Ascending aorta (tissue), 2 donors: ENCODE measurements at regions not wholly inside any gene's neighbourhood (a gene's known extent, or its start where the extent isn't known, plus 50 kb on each side); places are given as distances from the start of the nearest gene placed in this dataset.

ENCODE experiments used
- DNase-seq, 2 donors: peaks; one replicate each; pipeline ENCODE4 v3.0.0-alpha.2; 2019; ENCODE audit warnings: low spot score in 2 of 2
- H3K27ac ChIP-seq, 2 donors: fragments of 200-600 bp; sonication (generic); one replicate each; pipeline ENCODE4 v1.5.1; 2016 to 2017; ENCODE audit warnings: mild to moderate bottlenecking in 1 of 2
- H3K27me3 ChIP-seq: fragments of 200-600 bp; sonication (generic); one replicate; pipeline ENCODE4 v1.5.1; 2017
- H3K36me3 ChIP-seq, 2 donors: fragments of 200-600 bp; sonication (generic); one replicate each; pipeline ENCODE4 v1.5.1; 2016
- H3K4me1 ChIP-seq, 2 donors: fragments of 200-600 bp; sonication (generic); one replicate each; pipeline ENCODE4 v1.5.1; 2016 to 2017; ENCODE audit warnings: mild to moderate bottlenecking in 1 of 2
- H3K4me3 ChIP-seq, 2 donors: fragments of 200-600 bp; sonication (generic); one replicate each; pipeline ENCODE4 v1.5.1; 2016 to 2017; ENCODE audit warnings: mild to moderate bottlenecking in 1 of 2
- H3K9me3 ChIP-seq, 2 donors: fragments of 200-600 bp; sonication (generic); one replicate each; pipeline ENCODE4 v1.5.1; 2016
- intact Hi-C: fragments of 100-400 bp; cut with DNase I; formaldehyde crosslinking; loops from one replicate; pipeline ENCODE4 v1.15.1; 2023
- TF ChIP-seq, protein P1 (sequence below), 3 experiments: fragments of 200-600 bp in 2 of 3; fragments of 450-650 bp in 1 of 3; sonication (generic) in 2 of 3; IDR thresholded peaks; one replicate each; pipeline ENCODE4 v1.5.1; 2016 to 2019; ENCODE audit warnings: antibody characterized with exemption in 3 of 3, mild to moderate bottlenecking in 1 of 3, moderate library complexity in 1 of 3

DNA sequence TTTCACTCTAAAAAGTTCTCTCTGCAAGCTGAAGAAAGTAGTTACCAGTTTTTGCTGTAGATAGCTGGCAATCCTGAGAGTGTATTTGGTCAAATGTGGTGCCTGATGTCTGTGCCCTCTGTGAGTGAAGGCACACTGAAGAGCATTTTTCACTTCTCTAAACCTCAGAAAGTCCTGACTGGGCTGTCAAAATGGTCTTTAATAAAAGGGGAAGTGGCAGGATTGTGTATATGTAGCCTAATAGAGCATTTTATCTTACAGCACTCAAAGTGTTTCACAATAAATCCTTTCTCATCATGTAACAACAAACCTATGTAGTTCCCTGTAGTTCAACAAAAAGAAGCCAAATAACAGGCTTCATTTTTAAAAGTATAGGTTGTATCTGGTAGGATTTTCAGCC, 1552.3 kb upstream of the SLC39A10 start:
- intact Hi-C loops: no loop called here
- H3K4me3 ChIP-seq: no peak overlapping the region
- H3K9me3 ChIP-seq: no peaks in the 10 kb centered on the region
- no peak overlapping the region for H3K27ac ChIP-seq
- no peaks in the 10 kb centered on the region for H3K4me1 ChIP-seq
- no peaks in the 10 kb centered on the region for H3K36me3 ChIP-seq
- TF ChIP-seq, protein P1, sequence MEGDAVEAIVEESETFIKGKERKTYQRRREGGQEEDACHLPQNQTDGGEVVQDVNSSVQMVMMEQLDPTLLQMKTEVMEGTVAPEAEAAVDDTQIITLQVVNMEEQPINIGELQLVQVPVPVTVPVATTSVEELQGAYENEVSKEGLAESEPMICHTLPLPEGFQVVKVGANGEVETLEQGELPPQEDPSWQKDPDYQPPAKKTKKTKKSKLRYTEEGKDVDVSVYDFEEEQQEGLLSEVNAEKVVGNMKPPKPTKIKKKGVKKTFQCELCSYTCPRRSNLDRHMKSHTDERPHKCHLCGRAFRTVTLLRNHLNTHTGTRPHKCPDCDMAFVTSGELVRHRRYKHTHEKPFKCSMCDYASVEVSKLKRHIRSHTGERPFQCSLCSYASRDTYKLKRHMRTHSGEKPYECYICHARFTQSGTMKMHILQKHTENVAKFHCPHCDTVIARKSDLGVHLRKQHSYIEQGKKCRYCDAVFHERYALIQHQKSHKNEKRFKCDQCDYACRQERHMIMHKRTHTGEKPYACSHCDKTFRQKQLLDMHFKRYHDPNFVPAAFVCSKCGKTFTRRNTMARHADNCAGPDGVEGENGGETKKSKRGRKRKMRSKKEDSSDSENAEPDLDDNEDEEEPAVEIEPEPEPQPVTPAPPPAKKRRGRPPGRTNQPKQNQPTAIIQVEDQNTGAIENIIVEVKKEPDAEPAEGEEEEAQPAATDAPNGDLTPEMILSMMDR (IDR thresholded peaks at IDR 0.05): no peak
- H3K27me3 ChIP-seq: no peaks in the 10 kb centered on the region
- DNase-seq: no peak

DNA sequence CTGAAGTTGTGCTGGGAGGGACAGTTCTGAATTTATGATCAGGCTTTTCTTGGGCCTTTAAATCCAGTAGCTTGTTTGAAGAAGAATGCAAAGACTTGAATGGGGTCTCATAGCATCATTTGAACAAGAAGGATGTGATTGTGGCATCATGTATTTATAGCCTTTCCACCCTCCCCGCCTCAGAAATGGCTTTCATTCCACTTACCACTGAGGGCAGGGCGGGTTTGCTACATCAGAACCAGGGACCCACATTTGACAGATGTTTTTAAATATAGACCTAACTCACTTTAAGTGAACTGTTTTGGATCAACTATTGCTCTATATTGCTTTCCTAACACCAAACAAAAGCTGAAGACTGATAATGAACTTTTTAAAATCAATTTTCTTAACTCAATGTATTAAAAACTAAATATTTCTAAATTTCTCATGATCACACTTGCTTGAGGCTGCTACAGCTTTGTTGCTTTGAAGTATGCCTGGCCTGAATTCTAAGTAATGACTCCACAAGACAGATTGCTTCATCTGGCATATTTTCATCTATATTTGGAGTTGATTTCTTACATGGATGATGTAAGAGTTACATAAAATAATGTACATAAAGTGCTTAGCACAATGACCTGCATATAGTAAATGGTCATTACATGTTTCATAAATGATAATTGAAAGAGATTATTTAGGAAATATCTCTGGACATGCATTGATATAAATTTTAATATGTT, 1552.9 kb upstream of the SLC39A10 start:
- H3K27ac ChIP-seq: no peak overlapping the region
- H3K4me1 ChIP-seq: no peaks in the 10 kb centered on the region
- intact Hi-C loops: no loop called here
- no peaks in the 10 kb centered on the region for H3K9me3 ChIP-seq
- H3K4me3 ChIP-seq: no peak overlapping the region
- H3K36me3 ChIP-seq: no peaks in the 10 kb centered on the region
- no peaks in the 10 kb centered on the region for H3K27me3 ChIP-seq
- no peak for DNase-seq
- TF ChIP-seq, protein P1 (IDR thresholded peaks at IDR 0.05): no peak

DNA sequence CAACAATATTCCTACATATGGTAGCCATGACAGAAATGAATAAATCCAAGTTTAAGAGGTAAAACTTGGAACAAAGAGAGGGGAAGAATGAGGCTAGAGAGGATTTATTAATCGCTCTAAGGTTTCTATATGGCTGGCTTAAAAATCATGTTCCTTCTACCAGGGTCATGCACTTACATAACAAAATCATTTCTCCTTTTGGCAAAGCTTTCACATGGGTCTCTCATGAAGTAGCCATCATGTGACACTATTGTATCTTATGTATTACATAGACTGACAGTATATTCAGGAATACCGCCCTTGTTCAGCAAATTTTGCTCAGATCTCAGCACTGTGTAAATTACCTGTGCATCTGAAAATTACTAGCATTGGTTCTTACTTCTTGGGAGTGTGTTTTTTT, 1554.5 kb upstream of the SLC39A10 start:
- H3K4me3 ChIP-seq: no peak overlapping the region
- H3K27ac ChIP-seq: no peak overlapping the region
- no peaks in the 10 kb centered on the region for H3K4me1 ChIP-seq
- TF ChIP-seq, protein P1 (IDR thresholded peaks at IDR 0.05): no peak
- H3K36me3 ChIP-seq: no peaks in the 10 kb centered on the region
- no peaks in the 10 kb centered on the region for H3K9me3 ChIP-seq
- no peak for DNase-seq
- intact Hi-C loops: no loop called here
- no peaks in the 10 kb centered on the region for H3K27me3 ChIP-seq

DNA sequence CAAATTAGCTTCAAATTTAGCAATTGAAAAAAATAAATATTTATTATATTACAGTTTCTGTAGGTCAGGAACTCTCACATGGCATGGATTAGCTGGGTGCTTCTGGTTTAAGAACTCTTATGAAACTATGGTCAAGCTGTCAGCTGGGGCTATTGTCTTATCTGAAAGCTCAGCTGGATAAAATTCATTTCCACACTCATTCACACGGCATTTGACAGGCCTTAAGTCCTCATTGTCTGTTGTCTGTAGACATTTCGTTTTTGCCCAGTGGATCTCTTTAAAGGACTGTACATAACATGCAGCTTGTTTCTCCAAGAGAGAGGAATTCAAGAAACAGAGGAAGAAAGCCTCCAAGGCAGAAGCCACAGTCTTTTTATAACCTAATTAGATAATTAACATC, 1556.8 kb upstream of the SLC39A10 start:
- Histone ChIP-seq H3K9me3 (no peaks in the 10 kb centered on the region), H3K27ac (no peak overlapping the region), H3K4me3 (no peak overlapping the region), H3K27me3 (no peaks in the 10 kb centered on the region), H3K36me3 (no peaks in the 10 kb centered on the region), H3K4me1 (no peaks in the 10 kb centered on the region)
- intact Hi-C loops: no loop called here
- TF ChIP-seq, protein P1 (IDR thresholded peaks at IDR 0.05): no peak
- DNase-seq: no peak

DNA sequence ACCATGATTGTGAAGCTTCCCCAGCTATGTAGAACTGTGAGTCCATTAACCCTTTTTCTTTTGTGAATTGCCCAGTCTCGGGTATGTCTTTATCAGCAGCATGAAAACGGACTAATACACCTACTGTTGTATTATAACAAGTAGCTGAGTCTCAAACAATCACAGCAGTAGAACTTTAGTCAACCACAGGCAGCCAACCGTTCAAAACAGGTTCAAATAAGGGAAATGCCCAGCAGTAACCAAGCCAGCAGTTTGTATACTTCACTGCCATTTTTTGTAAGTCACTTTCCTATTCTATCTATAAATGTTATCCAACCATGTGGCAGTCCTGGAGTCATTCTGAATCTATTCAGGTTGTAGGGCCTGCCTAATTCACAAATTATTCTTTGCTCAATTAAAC, 1560.6 kb upstream of the SLC39A10 start:
- H3K36me3 ChIP-seq: no peaks in the 10 kb centered on the region
- intact Hi-C loops: no loop called here
- DNase-seq: no peak
- no peak overlapping the region for H3K4me3 ChIP-seq
- H3K9me3 ChIP-seq: no peaks in the 10 kb centered on the region
- H3K4me1 ChIP-seq: no peaks in the 10 kb centered on the region
- TF ChIP-seq, protein P1 (IDR thresholded peaks at IDR 0.05): no peak
- H3K27me3 ChIP-seq: no peaks in the 10 kb centered on the region
- H3K27ac ChIP-seq: no peak overlapping the region

DNA sequence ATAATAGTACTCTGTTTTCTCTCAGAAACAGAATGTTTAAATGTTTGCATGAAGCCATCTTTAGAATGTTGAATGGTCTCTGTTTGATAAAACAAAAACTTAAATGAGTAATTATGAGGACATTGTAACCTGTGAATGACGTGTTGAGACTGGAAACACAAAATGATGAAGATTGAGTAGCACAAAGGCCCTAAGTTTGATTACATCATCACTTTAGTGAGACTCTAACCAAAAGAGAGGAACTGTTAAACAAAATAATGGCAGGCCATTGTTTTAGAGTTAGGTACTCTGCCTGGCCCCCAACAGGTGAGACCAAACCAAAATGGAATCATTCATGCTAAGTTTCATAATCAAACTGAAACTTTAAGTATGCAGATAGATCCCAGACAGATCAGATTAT, 1561.7 kb upstream of the SLC39A10 start:
- no peaks in the 10 kb centered on the region for H3K9me3 ChIP-seq
- TF ChIP-seq, protein P1 (IDR thresholded peaks at IDR 0.05): no peak
- no peaks in the 10 kb centered on the region for H3K4me1 ChIP-seq
- DNase-seq: no peak
- H3K27me3 ChIP-seq: no peaks in the 10 kb centered on the region
- H3K27ac ChIP-seq: no peak overlapping the region
- H3K4me3 ChIP-seq: no peak overlapping the region
- H3K36me3 ChIP-seq: no peaks in the 10 kb centered on the region
- intact Hi-C loops: no loop called here
